Right lobe of liver (tissue), 6 donors: ENCODE measurements at regions not wholly inside any gene's neighbourhood (a gene's known extent, or its start where the extent isn't known, plus 50 kb on each side); places are given as distances from the start of the nearest gene placed in this dataset.

Experiments used
- ATAC-seq, 4 donors: fragments of 200-7000 bp; cut with Tn5 transposase; one replicate each; pipeline ENCODE4 v1.9.1; 2020; ENCODE audit warnings: mild to moderate bottlenecking in 4 of 4, moderate library complexity in 4 of 4
- DNase-seq, 3 donors: peaks; one replicate each; pipeline ENCODE4 v3.0.0-alpha.2; 2020
- H3K27ac ChIP-seq, 3 donors: fragments of 200-600 bp; one replicate each; pipeline ENCODE4 v1.8.0; 2022
- H3K27me3 ChIP-seq, 2 donors: fragments of 200-600 bp; one replicate each; pipeline ENCODE4 v1.8.0; 2022
- H3K36me3 ChIP-seq, 4 donors: fragments of 200-600 bp; sonication (generic) in 1 of 4; one replicate each; pipeline versions ENCODE4 v1.5.1 to v1.8.0; 2017 to 2022; ENCODE audit warnings: control low read depth in 1 of 4
- H3K4me1 ChIP-seq, 4 donors: fragments of 200-600 bp; sonication (generic) in 1 of 4; one replicate each; pipeline versions ENCODE4 v1.5.1 to v1.8.0; 2017 to 2022; ENCODE audit warnings: control low read depth in 1 of 4
- H3K4me3 ChIP-seq, 3 donors: fragments of 200-600 bp; one replicate each; pipeline ENCODE4 v1.8.0; 2022
- H3K9me3 ChIP-seq, 4 donors: fragments of 200-600 bp; sonication (generic) in 1 of 4; one replicate each; pipeline versions ENCODE4 v1.5.1 to v1.8.0; 2017 to 2022; ENCODE audit warnings: control low read depth in 1 of 4
- POLR2A ChIP-seq: fragments of 450-650 bp; IDR thresholded peaks from one replicate; pipeline ENCODE4 v1.6.1; 2017; ENCODE audit warnings: antibody characterized with exemption, mild to moderate bottlenecking
- WGBS: methylation state at CpG from one replicate; pipeline ENCODE4 v1.1.6; 2018; ENCODE audit warnings: low coverage, low lambda C conversion rate; ENCODE audit not compliant: insufficient coverage; ENCODE audit errors: missing lambda C conversion rate; 5-methylcytosine and 5-hydroxymethylcytosine counted together
- intact Hi-C, 2 donors: fragments of 100-400 bp; cut with DNase I; formaldehyde crosslinking; loops; one replicate each; pipeline versions ENCODE4 v1.11.2 to v1.14.1; 2022
- TF ChIP-seq, protein P1 (sequence below), 4 donors: fragments of 200-600 bp in 3 of 4; fragments of 450-650 bp in 1 of 4; IDR thresholded peaks; one replicate each; pipeline versions ENCODE4 v1.5.1 to v1.8.0; 2016 to 2022; ENCODE audit warnings: antibody characterized with exemption in 4 of 4, mild to moderate bottlenecking in 2 of 4
- donor health status: DM: no; HTN: yes; CAD: no.
- donor health status: DM: no; HTN: no; CAD: no.
- donor health status: DM: no; HTN: no; CAD: no.
- donor health status: DM: no; HTN: yes; CAD: no.
- donor health status: DM: no; HTN: yes; CAD: no.

DNA sequence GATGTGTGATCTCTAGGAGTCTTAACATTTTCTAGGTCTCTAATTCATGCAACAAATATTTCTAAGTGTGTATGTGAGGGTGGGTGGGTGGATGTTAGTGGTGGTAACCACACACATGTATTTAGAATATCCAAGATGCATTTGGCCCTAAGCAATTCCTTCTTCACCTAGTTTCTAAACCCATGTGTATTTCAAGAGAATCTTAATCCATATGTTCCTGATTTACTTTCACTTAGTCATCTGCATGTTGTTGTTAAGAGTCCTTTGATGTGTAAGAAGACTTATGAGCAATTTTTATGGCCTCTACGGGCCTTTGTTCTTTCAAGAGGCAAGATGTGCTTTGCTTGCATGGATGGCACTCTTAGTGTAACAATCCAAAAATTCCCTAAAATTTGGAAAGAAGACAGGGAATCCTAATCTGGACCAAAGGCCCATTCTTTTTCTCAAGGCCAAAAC, 282.6 kb downstream of the SPATA31D1 start:
- Histone ChIP-seq H3K27me3 (no peaks in the 10 kb centered on the region), H3K36me3 (no peaks in the 10 kb centered on the region), H3K4me1 (no peaks in the 10 kb centered on the region), H3K27ac (no peak overlapping the region), H3K9me3 (no peaks in the 10 kb centered on the region), H3K4me3 (no peak overlapping the region)
- DNase-seq (no peak), ATAC-seq (no peak)
- WGBS = 100% methylated on average over 1 of the region's 1 CpG
- no peak for TF ChIP-seq POLR2A
- TF ChIP-seq, protein P1, sequence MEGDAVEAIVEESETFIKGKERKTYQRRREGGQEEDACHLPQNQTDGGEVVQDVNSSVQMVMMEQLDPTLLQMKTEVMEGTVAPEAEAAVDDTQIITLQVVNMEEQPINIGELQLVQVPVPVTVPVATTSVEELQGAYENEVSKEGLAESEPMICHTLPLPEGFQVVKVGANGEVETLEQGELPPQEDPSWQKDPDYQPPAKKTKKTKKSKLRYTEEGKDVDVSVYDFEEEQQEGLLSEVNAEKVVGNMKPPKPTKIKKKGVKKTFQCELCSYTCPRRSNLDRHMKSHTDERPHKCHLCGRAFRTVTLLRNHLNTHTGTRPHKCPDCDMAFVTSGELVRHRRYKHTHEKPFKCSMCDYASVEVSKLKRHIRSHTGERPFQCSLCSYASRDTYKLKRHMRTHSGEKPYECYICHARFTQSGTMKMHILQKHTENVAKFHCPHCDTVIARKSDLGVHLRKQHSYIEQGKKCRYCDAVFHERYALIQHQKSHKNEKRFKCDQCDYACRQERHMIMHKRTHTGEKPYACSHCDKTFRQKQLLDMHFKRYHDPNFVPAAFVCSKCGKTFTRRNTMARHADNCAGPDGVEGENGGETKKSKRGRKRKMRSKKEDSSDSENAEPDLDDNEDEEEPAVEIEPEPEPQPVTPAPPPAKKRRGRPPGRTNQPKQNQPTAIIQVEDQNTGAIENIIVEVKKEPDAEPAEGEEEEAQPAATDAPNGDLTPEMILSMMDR (IDR thresholded peaks at IDR 0.05) = no peak
- intact Hi-C loops = no loop called here

DNA sequence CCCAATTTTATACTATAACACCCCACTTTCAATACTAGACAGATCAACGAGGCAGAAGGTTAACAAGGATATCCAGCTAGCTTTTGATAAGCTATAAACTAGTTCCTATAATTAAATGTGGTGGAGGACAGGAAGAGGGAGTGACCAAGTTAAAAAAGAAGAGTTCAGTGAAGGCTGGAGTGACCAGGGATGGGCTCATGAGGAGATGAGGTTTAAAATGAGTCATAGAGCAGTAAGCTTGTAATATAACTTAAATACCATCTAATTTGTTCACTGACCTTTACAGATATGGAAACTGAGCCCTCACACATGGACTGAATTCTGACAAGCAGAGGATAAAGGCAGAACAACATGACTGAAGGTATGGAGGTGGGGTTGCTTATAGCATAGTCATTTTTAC, 284.5 kb downstream of the SPATA31D1 start:
- TF ChIP-seq, protein P1 (IDR thresholded peaks at IDR 0.05) = no peak
- intact Hi-C loops = no loop called here
- no peaks in the 10 kb centered on the region for H3K36me3 ChIP-seq
- no peaks in the 10 kb centered on the region for H3K4me1 ChIP-seq
- WGBS = 35% methylated on average over 1 of the region's 1 CpG
- H3K27ac ChIP-seq = no peak overlapping the region
- DNase-seq (no peak), ATAC-seq (no peak)
- H3K27me3 ChIP-seq = no peaks in the 10 kb centered on the region
- H3K4me3 ChIP-seq = no peak overlapping the region
- no peaks in the 10 kb centered on the region for H3K9me3 ChIP-seq

DNA sequence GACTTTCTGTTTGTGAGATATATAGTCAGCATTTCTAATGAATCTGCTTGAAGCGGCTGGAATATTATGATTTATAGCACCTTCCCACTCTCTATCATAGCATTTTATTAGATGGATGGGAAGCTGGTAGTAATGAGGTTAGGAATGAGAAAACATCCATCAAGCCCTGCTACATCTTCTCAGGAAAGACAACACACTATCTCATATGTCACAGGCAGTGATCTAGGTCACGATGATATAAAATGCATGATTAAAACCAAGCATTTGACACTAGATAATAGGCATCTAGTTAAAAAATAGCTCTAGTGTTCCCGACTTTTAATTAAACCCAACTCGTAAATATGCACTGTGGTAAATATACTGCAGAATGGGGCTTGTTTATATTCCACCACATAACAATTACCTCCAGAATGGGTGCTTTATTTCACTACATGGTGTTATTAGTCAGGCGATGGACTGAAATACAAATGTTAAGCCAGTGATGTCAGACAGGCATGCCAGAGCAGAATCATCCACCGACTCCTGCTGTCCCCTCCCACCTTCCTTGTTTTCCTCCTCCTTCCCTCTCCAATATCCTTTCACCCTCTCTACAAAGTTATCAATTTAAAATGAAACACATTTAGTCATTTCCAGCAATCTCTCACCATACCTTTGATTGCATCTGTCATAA, 286.8 kb downstream of the SPATA31D1 start:
- intact Hi-C loops = no loop called here

DNA sequence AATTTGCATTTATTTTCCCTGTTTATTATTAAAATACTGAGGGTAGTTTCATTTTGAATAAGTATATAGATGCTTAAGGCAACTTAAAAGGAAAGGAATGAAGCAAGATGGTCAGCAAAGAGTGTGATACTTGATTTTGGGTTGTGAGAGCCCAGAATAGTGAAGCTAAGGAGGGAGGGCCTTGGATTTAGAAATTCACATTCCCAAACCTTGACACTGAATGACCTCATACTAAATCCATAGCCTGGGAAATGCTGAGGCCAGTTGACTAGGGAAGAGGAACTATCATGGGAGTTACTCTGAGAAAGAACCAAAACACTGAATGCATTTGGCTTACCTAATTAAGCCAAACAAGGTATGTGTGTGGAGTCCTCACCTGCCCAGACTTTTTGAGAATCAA, 292.5 kb downstream of the SPATA31D1 start:
- ATAC-seq = no peak
- TF ChIP-seq, protein P1 (IDR thresholded peaks at IDR 0.05) = no peak
- no peak for TF ChIP-seq POLR2A
- intact Hi-C loops = no loop called here
- H3K27me3 ChIP-seq = no peaks in the 10 kb centered on the region
- H3K27ac ChIP-seq = no peak overlapping the region
- H3K9me3 ChIP-seq = no peaks in the 10 kb centered on the region
- H3K4me1 ChIP-seq = no peaks in the 10 kb centered on the region
- no peak overlapping the region for H3K4me3 ChIP-seq
- no peaks in the 10 kb centered on the region for H3K36me3 ChIP-seq
- DNase-seq = no peak

More for the DNA sequence above, 286.8 kb downstream of the SPATA31D1 start:
- H3K36me3 ChIP-seq = no peaks in the 10 kb centered on the region
- TF ChIP-seq, protein P1 (IDR thresholded peaks at IDR 0.05) = no peak
- TF ChIP-seq POLR2A = no peak
- no peak overlapping the region for H3K4me3 ChIP-seq
- H3K27me3 ChIP-seq = no peaks in the 10 kb centered on the region
- ATAC-seq (no peak), DNase-seq (no peak)
- no peaks in the 10 kb centered on the region for H3K4me1 ChIP-seq
- H3K27ac ChIP-seq = no peak overlapping the region
- no peaks in the 10 kb centered on the region for H3K9me3 ChIP-seq
- whole genome bisulfite sequencing = 71% methylated on average over 6 of the region's 6 CpGs

DNA sequence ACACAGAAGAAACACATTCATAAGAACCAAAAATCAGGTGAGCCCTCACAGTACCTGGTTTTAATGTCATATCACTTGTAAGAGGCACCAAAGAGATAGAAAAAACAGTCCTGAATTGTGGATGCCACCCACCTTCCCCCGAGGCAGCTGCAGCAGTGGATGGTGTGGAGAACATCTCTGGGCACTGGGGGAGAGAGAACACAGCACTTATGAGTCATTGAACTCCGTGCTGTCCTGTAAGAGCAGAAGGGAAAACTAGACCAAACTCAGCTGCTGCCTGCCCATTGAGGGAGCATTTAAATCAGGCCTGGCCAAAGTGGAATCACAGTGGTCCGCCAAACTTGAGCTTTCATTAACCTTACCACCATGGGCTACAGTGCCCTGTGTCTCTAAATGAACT, 296.2 kb downstream of the SPATA31D1 start:
- DNase-seq (no peak), ATAC-seq (no peak)
- H3K4me3 ChIP-seq = no peak overlapping the region
- intact Hi-C loops = no loop called here
- no peaks in the 10 kb centered on the region for H3K27me3 ChIP-seq
- H3K9me3 ChIP-seq = no peaks in the 10 kb centered on the region
- TF ChIP-seq POLR2A = no peak
- TF ChIP-seq, protein P1 (IDR thresholded peaks at IDR 0.05) = no peak
- no peaks in the 10 kb centered on the region for H3K36me3 ChIP-seq
- H3K27ac ChIP-seq = no peak overlapping the region
- H3K4me1 ChIP-seq = no peaks in the 10 kb centered on the region
- WGBS = 56% methylated on average over 3 of the region's 3 CpGs
